ENCODE measurements at regions not wholly inside any gene's neighbourhood (a gene's known extent, or its start where the extent isn't known, plus 50 kb on each side); places are given as distances from the start of the nearest gene placed in this dataset.

- Histone ChIP-seq H3K4me1 (no peaks in the 10 kb centered on the region), H3K36me3 (no peaks in the 10 kb centered on the region), H3K27ac (no peak overlapping the region), H3K4me3 (no peak overlapping the region), H3K9me3 (no peaks in the 10 kb centered on the region), H3K27me3 (peaks cover 0 to 3% (median 0%) of the 10 kb centered on the region in 4 donors)
- intact Hi-C loops (cut with DNase I), result no loop called here
- FAIRE-seq (no peak), ATAC-seq (no peak), DNase-seq (peak in 1 of 6 donors; percentile 35)
- no peak for TF ChIP-seq CTCF (IDR thresholded peaks at IDR 0.05)
- WGBS, 2 donors, result 67 to 75% methylated on average over 26 of the region's 26 CpGs
Measured at GRCh38 chr2:239609607-239610310, 208.9 kb upstream of the HDAC4 start.

- H3K27me3 ChIP-seq, result peaks cover 0 to 3% (median 0%) of the 10 kb centered on the region in 4 donors
- no peak for TF ChIP-seq CTCF (IDR thresholded peaks at IDR 0.05)
- WGBS, 2 donors, result 44 to 51% methylated on average over 8 to 11 of the region's 11 CpGs
- ATAC-seq (peak in 1 of 4 donors; percentile 14), FAIRE-seq (no peak), DNase-seq (peak in 1 of 6 donors; percentile 42)
- no peaks in the 10 kb centered on the region for H3K4me1 ChIP-seq
- H3K4me3 ChIP-seq, result no peak overlapping the region
- no peaks in the 10 kb centered on the region for H3K9me3 ChIP-seq
- intact Hi-C loops (cut with DNase I), result no loop called here
- H3K27ac ChIP-seq, result no peak overlapping the region
- no peaks in the 10 kb centered on the region for H3K36me3 ChIP-seq
Measured at GRCh38 chr2:239609162-239609561, 208.3 kb upstream of the HDAC4 start.

- DNase-seq (peak in 1 of 6 donors; percentile 33), FAIRE-seq (no peak), ATAC-seq (no peak)
- 70 to 83% methylated on average over 15 to 16 of the region's 16 CpGs for WGBS, 2 donors
- no peaks in the 10 kb centered on the region for H3K9me3 ChIP-seq
- H3K27ac ChIP-seq, result no peak overlapping the region
- no peak for TF ChIP-seq CTCF (IDR thresholded peaks at IDR 0.05)
- no peak overlapping the region for H3K4me3 ChIP-seq
- H3K27me3 ChIP-seq, result peaks cover 0 to 3% (median 0%) of the 10 kb centered on the region in 4 donors
- H3K4me1 ChIP-seq, result no peaks in the 10 kb centered on the region
- no peaks in the 10 kb centered on the region for H3K36me3 ChIP-seq
- intact Hi-C loops (cut with DNase I), result no loop called here
Measured at GRCh38 chr2:239608723-239609122, 207.9 kb upstream of the HDAC4 start.

- no peak overlapping the region for H3K4me3 ChIP-seq
- DNase-seq (no peak), ATAC-seq (no peak), FAIRE-seq (no peak)
- peaks cover 0 to 3% (median 0%) of the 10 kb centered on the region in 4 donors for H3K27me3 ChIP-seq
- H3K4me1 ChIP-seq, result no peaks in the 10 kb centered on the region
- H3K36me3 ChIP-seq, result no peaks in the 10 kb centered on the region
- WGBS, 2 donors, result 43 to 53% methylated on average over 6 of the region's 6 CpGs
- intact Hi-C loops (cut with DNase I), result no loop called here
- H3K9me3 ChIP-seq, result no peaks in the 10 kb centered on the region
- H3K27ac ChIP-seq, result no peak overlapping the region
- TF ChIP-seq CTCF (IDR thresholded peaks at IDR 0.05), result no peak
Measured at GRCh38 chr2:239608260-239608659, 207.4 kb upstream of the HDAC4 start.

GRCh38 chr2:239607517-239608191 lies 206.8 kb upstream of the HDAC4 start:
- peak in 1 of 6 donors; percentile 43 for DNase-seq
- intact Hi-C loops (cut with DNase I), result no loop called here
- FAIRE-seq, result no peak
- Histone ChIP-seq H3K27ac (no peak overlapping the region), H3K9me3 (no peaks in the 10 kb centered on the region), H3K36me3 (no peaks in the 10 kb centered on the region), H3K27me3 (peaks cover 0 to 3% (median 0%) of the 10 kb centered on the region in 4 donors), H3K4me1 (no peaks in the 10 kb centered on the region), H3K4me3 (no peak overlapping the region)
- ATAC-seq, result peak in 2 of 4 donors; percentile 19 to 25
- TF ChIP-seq CTCF (IDR thresholded peaks at IDR 0.05), result no peak
- WGBS, 2 donors, result 50 to 53% methylated on average over 24 of the region's 24 CpGs

Measured in pancreas (tissue), 10 donors.